WTC11 (cell line): ENCODE measurements at regions not wholly inside any gene's neighbourhood (a gene's known extent, or its start where the extent isn't known, plus 50 kb on each side); places are given as distances from the start of the nearest gene placed in this dataset.

Experiments used
- ATAC-seq: fragments of 200-7000 bp; cut with Tn5 transposase; 2 replicates; pipeline ENCODE4 v1.10.0; 2021; ENCODE audit warnings: mild to moderate bottlenecking, moderate library complexity
- CTCF ChIA-PET: fragments of 300-600 bp; sonication (Branson Sonifier 250); formaldehyde crosslinking; loops from one replicate; lab custom pipeline; 2021; ENCODE audit warnings: antibody characterized with exemption; lab: Charles Lee
- POLR2A ChIA-PET: fragments of 350-600 bp; sonication (Branson Sonifier 250); formaldehyde crosslinking; loops from one replicate; lab custom pipeline; 2021; ENCODE audit warnings: antibody characterized with exemption; lab: Charles Lee
- DNase-seq: peaks from one replicate; pipeline ENCODE4 v3.0.0; 2021; ENCODE audit warnings: low spot score
- H3K27ac Mint-ChIP-seq: 2 replicates; pipeline ENCODE4 v1.8.0; 2021; ENCODE audit warnings: mixed read lengths
- H3K27me3 Mint-ChIP-seq: 2 replicates; pipeline ENCODE4 v1.8.0; 2021; ENCODE audit warnings: low read depth, mild to moderate bottlenecking, moderate library complexity, mixed read lengths
- H3K36me3 Mint-ChIP-seq: 2 replicates; pipeline ENCODE4 v1.8.0; 2021; ENCODE audit warnings: mixed read lengths
- H3K4me1 Mint-ChIP-seq: 2 replicates; pipeline ENCODE4 v1.8.0; 2022; ENCODE audit warnings: mixed read lengths
- H3K4me3 Mint-ChIP-seq: 2 replicates; pipeline ENCODE4 v1.8.0; 2021; ENCODE audit warnings: mild to moderate bottlenecking, moderate library complexity, mixed read lengths
- H3K9me3 Mint-ChIP-seq: 2 replicates; pipeline ENCODE4 v1.8.0; 2021; ENCODE audit warnings: mixed read lengths
- CBFB ChIP-seq: sonication (generic); formaldehyde crosslinking; IDR thresholded peaks from 2 replicates; pipeline ENCODE4 v1.8.1; 2022; ENCODE audit warnings: mild to moderate bottlenecking, low read depth, missing genetic modification reagents
- CREB1 ChIP-seq: sonication (generic); formaldehyde crosslinking; IDR thresholded peaks from 2 replicates; pipeline ENCODE4 v1.8.0; 2023; ENCODE audit warnings: mild to moderate bottlenecking, missing genetic modification reagents
- E2F1 ChIP-seq: sonication (generic); formaldehyde crosslinking; IDR thresholded peaks from 2 replicates; pipeline ENCODE4 v1.8.0; 2022; ENCODE audit warnings: mild to moderate bottlenecking, missing genetic modification reagents
- ELF4 ChIP-seq: sonication (generic); formaldehyde crosslinking; IDR thresholded peaks from 2 replicates; pipeline ENCODE4 v1.8.1; 2022; ENCODE audit warnings: low read depth, mild to moderate bottlenecking, moderate library complexity, missing genetic modification reagents
- EMX1 ChIP-seq: fragments of 250-450 bp; sonication (Bioruptor Pico); IDR thresholded peaks from 2 replicates; pipeline ENCODE4 v1.8.0; 2021; ENCODE audit warnings: mild to moderate bottlenecking
- ERG ChIP-seq: fragments of 250-450 bp; sonication (Bioruptor Pico); IDR thresholded peaks from 2 replicates; pipeline ENCODE4 v1.8.0; 2021; ENCODE audit warnings: mild to moderate bottlenecking
- GABPB1 ChIP-seq: sonication (generic); formaldehyde crosslinking; IDR thresholded peaks from 2 replicates; pipeline ENCODE4 v1.8.1; 2023; ENCODE audit warnings: mild to moderate bottlenecking, missing genetic modification reagents
- GTF2I ChIP-seq: fragments of 250-450 bp; sonication (Bioruptor Pico); conservative IDR thresholded peaks from 2 replicates; pipeline ENCODE4 v1.4.0; 2021; ENCODE audit warnings: mild to moderate bottlenecking
- IRF1 ChIP-seq: sonication (generic); formaldehyde crosslinking; IDR thresholded peaks from 2 replicates; pipeline ENCODE4 v1.8.0; 2023; ENCODE audit warnings: missing genetic modification reagents
- JUN ChIP-seq: sonication (generic); formaldehyde crosslinking; IDR thresholded peaks from 2 replicates; pipeline ENCODE4 v1.8.0; 2023; ENCODE audit warnings: mild to moderate bottlenecking, missing genetic modification reagents
- NFATC4 ChIP-seq: fragments of 250-450 bp; sonication (Bioruptor Pico); IDR thresholded peaks from 2 replicates; pipeline ENCODE4 v1.9.0; 2021; ENCODE audit warnings: mild to moderate bottlenecking
- NFE2L1 ChIP-seq: sonication (generic); formaldehyde crosslinking; IDR thresholded peaks from 2 replicates; pipeline ENCODE4 v1.8.1; 2023; ENCODE audit warnings: missing genetic modification reagents
- SMAD4 ChIP-seq: sonication (generic); formaldehyde crosslinking; IDR thresholded peaks from 2 replicates; pipeline ENCODE4 v1.8.0; 2022; ENCODE audit warnings: mild to moderate bottlenecking, missing genetic modification reagents
- SP1 ChIP-seq: sonication (generic); formaldehyde crosslinking; conservative IDR thresholded peaks from 2 replicates; pipeline ENCODE4 v1.8.1; 2022; ENCODE audit warnings: missing genetic modification reagents
- STAT6 ChIP-seq: sonication (generic); formaldehyde crosslinking; conservative IDR thresholded peaks from 2 replicates; pipeline ENCODE4 v1.8.1; 2023; ENCODE audit warnings: mild to moderate bottlenecking, low read depth, missing genetic modification reagents, moderate library complexity
- ZNF423 ChIP-seq: fragments of 250-450 bp; sonication (Bioruptor Pico); IDR thresholded peaks from 2 replicates; pipeline ENCODE4 v2.1.2; 2022; ENCODE audit warnings: mild to moderate bottlenecking, moderate library complexity
- TF ChIP-seq, protein P1 (sequence below): sonication (generic); formaldehyde crosslinking; IDR thresholded peaks from 2 replicates; pipeline ENCODE4 v1.8.0; 2022; ENCODE audit warnings: mild to moderate bottlenecking, missing genetic modification reagents
- TF ChIP-seq, protein P2 (sequence below): sonication (generic); formaldehyde crosslinking; IDR thresholded peaks from 2 replicates; pipeline ENCODE4 v1.8.0; 2022; ENCODE audit warnings: missing genetic modification reagents
- TF ChIP-seq, protein P3 (sequence below): sonication (generic); formaldehyde crosslinking; conservative IDR thresholded peaks from 2 replicates; pipeline ENCODE4 v1.8.1; 2022; ENCODE audit warnings: mild to moderate bottlenecking, missing genetic modification reagents

- TF ChIP-seq STAT6, result no peak
- no peak for TF ChIP-seq EMX1 (CRISPR knock-in tag)
- no peak for TF ChIP-seq CREB1 (CRISPR knock-in tag)
- no peak for TF ChIP-seq IRF1 (CRISPR knock-in tag)
- TF ChIP-seq NFE2L1 (CRISPR knock-in tag), result no peak
- TF ChIP-seq, all 79 proteins: peak for 0
Observed at GRCh38 chr2:187638840-187639239, 84.6 kb upstream of the TFPI start (continued).

GRCh38 chr2:187640926-187641510, 86.8 kb upstream of the TFPI start:
- Mint-ChIP-seq H3K4me3 (no peak overlapping the region), H3K36me3 (peaks cover 28% of the 10 kb centered on the region), H3K4me1 (peaks cover 3% of the 10 kb centered on the region; the same call in 1 of the 2 replicates), H3K27ac (no peak overlapping the region), H3K27me3 (peaks cover 6% of the 10 kb centered on the region; the same call in 1 of the 2 replicates), H3K9me3 (peaks cover 27% of the 10 kb centered on the region)
- CTCF ChIA-PET, result interaction anchor here (1.6 kb wide), 1 partner anchor 18 kb away, joined by 6 read pairs; no protein-coding TSS in a partner anchor
- DNase-seq, result no peak
- ATAC-seq, result no peak
- POLR2A ChIA-PET, result no interaction called here
- no peak for TF ChIP-seq SMAD4 (CRISPR knock-in tag)
- TF ChIP-seq, protein P1, sequence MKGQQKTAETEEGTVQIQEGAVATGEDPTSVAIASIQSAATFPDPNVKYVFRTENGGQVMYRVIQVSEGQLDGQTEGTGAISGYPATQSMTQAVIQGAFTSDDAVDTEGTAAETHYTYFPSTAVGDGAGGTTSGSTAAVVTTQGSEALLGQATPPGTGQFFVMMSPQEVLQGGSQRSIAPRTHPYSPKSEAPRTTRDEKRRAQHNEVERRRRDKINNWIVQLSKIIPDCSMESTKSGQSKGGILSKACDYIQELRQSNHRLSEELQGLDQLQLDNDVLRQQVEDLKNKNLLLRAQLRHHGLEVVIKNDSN (CRISPR knock-in tag), result no peak
- TF ChIP-seq, protein P2, sequence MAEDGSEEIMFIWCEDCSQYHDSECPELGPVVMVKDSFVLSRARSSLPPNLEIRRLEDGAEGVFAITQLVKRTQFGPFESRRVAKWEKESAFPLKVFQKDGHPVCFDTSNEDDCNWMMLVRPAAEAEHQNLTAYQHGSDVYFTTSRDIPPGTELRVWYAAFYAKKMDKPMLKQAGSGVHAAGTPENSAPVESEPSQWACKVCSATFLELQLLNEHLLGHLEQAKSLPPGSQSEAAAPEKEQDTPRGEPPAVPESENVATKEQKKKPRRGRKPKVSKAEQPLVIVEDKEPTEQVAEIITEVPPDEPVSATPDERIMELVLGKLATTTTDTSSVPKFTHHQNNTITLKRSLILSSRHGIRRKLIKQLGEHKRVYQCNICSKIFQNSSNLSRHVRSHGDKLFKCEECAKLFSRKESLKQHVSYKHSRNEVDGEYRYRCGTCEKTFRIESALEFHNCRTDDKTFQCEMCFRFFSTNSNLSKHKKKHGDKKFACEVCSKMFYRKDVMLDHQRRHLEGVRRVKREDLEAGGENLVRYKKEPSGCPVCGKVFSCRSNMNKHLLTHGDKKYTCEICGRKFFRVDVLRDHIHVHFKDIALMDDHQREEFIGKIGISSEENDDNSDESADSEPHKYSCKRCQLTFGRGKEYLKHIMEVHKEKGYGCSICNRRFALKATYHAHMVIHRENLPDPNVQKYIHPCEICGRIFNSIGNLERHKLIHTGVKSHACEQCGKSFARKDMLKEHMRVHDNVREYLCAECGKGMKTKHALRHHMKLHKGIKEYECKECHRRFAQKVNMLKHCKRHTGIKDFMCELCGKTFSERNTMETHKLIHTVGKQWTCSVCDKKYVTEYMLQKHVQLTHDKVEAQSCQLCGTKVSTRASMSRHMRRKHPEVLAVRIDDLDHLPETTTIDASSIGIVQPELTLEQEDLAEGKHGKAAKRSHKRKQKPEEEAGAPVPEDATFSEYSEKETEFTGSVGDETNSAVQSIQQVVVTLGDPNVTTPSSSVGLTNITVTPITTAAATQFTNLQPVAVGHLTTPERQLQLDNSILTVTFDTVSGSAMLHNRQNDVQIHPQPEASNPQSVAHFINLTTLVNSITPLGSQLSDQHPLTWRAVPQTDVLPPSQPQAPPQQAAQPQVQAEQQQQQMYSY, result no peak
- TF ChIP-seq CBFB, result no peak
- no peak for TF ChIP-seq ZNF423 (CRISPR knock-in tag)
- TF ChIP-seq ERG, result no peak
- TF ChIP-seq SP1 (CRISPR knock-in tag), result no peak
- no peak for TF ChIP-seq GABPB1 (CRISPR knock-in tag)
- TF ChIP-seq JUN (CRISPR knock-in tag), result no peak
- TF ChIP-seq ELF4 (CRISPR knock-in tag), result no peak
- TF ChIP-seq NFATC4 (CRISPR knock-in tag), result no peak
- TF ChIP-seq GTF2I, result no peak
- TF ChIP-seq, protein P3, sequence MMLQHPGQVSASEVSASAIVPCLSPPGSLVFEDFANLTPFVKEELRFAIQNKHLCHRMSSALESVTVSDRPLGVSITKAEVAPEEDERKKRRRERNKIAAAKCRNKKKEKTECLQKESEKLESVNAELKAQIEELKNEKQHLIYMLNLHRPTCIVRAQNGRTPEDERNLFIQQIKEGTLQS, result no peak
- no peak for TF ChIP-seq IRF1 (CRISPR knock-in tag)
- TF ChIP-seq E2F1 (CRISPR knock-in tag), result no peak
